HEK293 (cell line): ENCODE measurements at regions not wholly inside any gene's neighbourhood (a gene's known extent, or its start where the extent isn't known, plus 50 kb on each side); places are given as distances from the start of the nearest gene placed in this dataset.

Experiments used
- CTCF ChIA-PET: fragments of 350-600 bp; formaldehyde crosslinking; extraction: SDS; loops from one replicate; lab custom pipeline; 2021; ENCODE audit warnings: antibody characterized with exemption; lab: Yijun Ruan, JAX
- POLR2A ChIA-PET: fragments of 300-600 bp; formaldehyde crosslinking; extraction: SDS; loops from one replicate; lab custom pipeline; 2020; ENCODE audit warnings: antibody characterized with exemption, inconsistent platforms; lab: Yijun Ruan, JAX
- H3K27ac ChIP-seq: fragments of 200-500 bp; sonication (Bioruptor generic); 2 replicates; pipeline ENCODE4 v1.5.1; 2014; ENCODE audit warnings: low read depth, low read length, control low read depth, inconsistent platforms; ENCODE audit errors: extremely low read depth
- H3K36me3 ChIP-seq, 2 experiments: fragments of 200-500 bp in 1 of 2; sonication (Bioruptor generic) in 1 of 2; 1 replicate in 1 of 2; 2 replicates in 1 of 2; pipeline ENCODE4 v1.5.1; 2014 to 2017; ENCODE audit warnings: inconsistent platforms in 2 of 2, low read length in 2 of 2; ENCODE audit not compliant: control insufficient read depth in 2 of 2, insufficient read depth in 1 of 2
- H3K4me1 ChIP-seq: fragments of 200-500 bp; sonication (Bioruptor generic); 2 replicates; pipeline ENCODE4 v1.5.1; 2014; ENCODE audit warnings: mild to moderate bottlenecking, low read length, inconsistent platforms; ENCODE audit not compliant: control insufficient read depth, insufficient read depth
- H3K4me3 ChIP-seq: 2 replicates; pipeline ENCODE4 v1.5.1; 2011; ENCODE audit warnings: low read depth, mild to moderate bottlenecking, control low read depth, low read length, moderate library complexity
- H3K9me3 ChIP-seq: fragments of 200-500 bp; sonication (Bioruptor generic); 2 replicates; pipeline ENCODE4 v1.5.1; 2014; ENCODE audit warnings: low read depth, low read length, inconsistent platforms; ENCODE audit not compliant: control insufficient read depth, insufficient read depth
- KLF16 ChIP-seq: fragments of 450-650 bp; formaldehyde crosslinking; IDR thresholded peaks from 2 replicates; pipeline ENCODE4 v1.5.1; 2017; ENCODE audit warnings: missing biosample characterization, missing genetic modification characterization
- KLF8 ChIP-seq: fragments of 450-650 bp; formaldehyde crosslinking; IDR thresholded peaks from 2 replicates; pipeline ENCODE4 v1.5.1; 2016; ENCODE audit warnings: missing biosample characterization, missing genetic modification characterization
- OVOL3 ChIP-seq: fragments of 450-650 bp; formaldehyde crosslinking; IDR thresholded peaks from 2 replicates; pipeline ENCODE4 v1.5.1; 2016; ENCODE audit warnings: missing biosample characterization, missing genetic modification characterization
- PRDM1 ChIP-seq: fragments of 450-650 bp; formaldehyde crosslinking; IDR thresholded peaks from 2 replicates; pipeline ENCODE4; 2016; ENCODE audit warnings: missing biosample characterization, missing genetic modification characterization
- SETDB1 ChIP-seq: IDR thresholded peaks from one replicate; pipeline ENCODE4 v1.6.1; 2017; ENCODE audit warnings: mild to moderate bottlenecking, low read length, moderate library complexity, mixed read lengths; ENCODE audit not compliant: insufficient read length
- TRIM28 ChIP-seq: IDR thresholded peaks from 2 replicates; pipeline ENCODE4 v1.6.1; 2011; ENCODE audit warnings: low read length, control low read depth, borderline replicate concordance
- WT1 ChIP-seq: fragments of 450-650 bp; formaldehyde crosslinking; IDR thresholded peaks from 2 replicates; pipeline ENCODE4 v1.5.1; 2016; ENCODE audit warnings: missing biosample characterization, missing genetic modification characterization
- ZBTB1 ChIP-seq: fragments of 450-650 bp; formaldehyde crosslinking; IDR thresholded peaks from 2 replicates; pipeline ENCODE4 v1.5.1; 2016; ENCODE audit warnings: missing biosample characterization, missing genetic modification characterization
- ZBTB8A ChIP-seq: fragments of 450-650 bp; formaldehyde crosslinking; IDR thresholded peaks from 2 replicates; pipeline ENCODE4 v1.5.1; 2016; ENCODE audit warnings: missing biosample characterization, missing genetic modification characterization
- ZNF114 ChIP-seq: fragments of 450-650 bp; formaldehyde crosslinking; IDR thresholded peaks from 2 replicates; pipeline ENCODE4 v1.5.0; 2017; ENCODE audit warnings: missing biosample characterization, missing genetic modification characterization
- ZNF155 ChIP-seq: fragments of 450-650 bp; formaldehyde crosslinking; IDR thresholded peaks from 2 replicates; pipeline ENCODE4 v1.5.1; 2016; ENCODE audit warnings: missing biosample characterization, missing genetic modification characterization
- ZNF302 ChIP-seq: fragments of 450-650 bp; formaldehyde crosslinking; IDR thresholded peaks from 2 replicates; pipeline ENCODE4 v1.5.1; 2016; ENCODE audit warnings: missing biosample characterization, missing genetic modification characterization, low read depth
- ZNF354C ChIP-seq: fragments of 450-650 bp; formaldehyde crosslinking; IDR thresholded peaks from 2 replicates; pipeline ENCODE4 v1.5.1; 2016; ENCODE audit warnings: missing biosample characterization, missing genetic modification characterization, low read depth, borderline replicate concordance
- ZNF37A ChIP-seq: fragments of 450-650 bp; IDR thresholded peaks from 2 replicates; pipeline ENCODE4 v1.5.1; 2018; ENCODE audit warnings: missing biosample characterization, missing genetic modification characterization
- ZNF426 ChIP-seq: fragments of 450-650 bp; formaldehyde crosslinking; IDR thresholded peaks from 2 replicates; pipeline ENCODE4 v1.5.1; 2017; ENCODE audit warnings: missing biosample characterization, missing genetic modification characterization, mild to moderate bottlenecking, inconsistent platforms, moderate library complexity
- ZNF529 ChIP-seq: fragments of 450-650 bp; formaldehyde crosslinking; IDR thresholded peaks from 2 replicates; pipeline ENCODE4 v1.5.1; 2017; ENCODE audit warnings: missing genetic modification characterization, missing biosample characterization; ENCODE audit not compliant: insufficient replicate concordance
- ZNF621 ChIP-seq: fragments of 450-650 bp; formaldehyde crosslinking; IDR thresholded peaks from 2 replicates; pipeline ENCODE4 v1.5.1; 2017; ENCODE audit warnings: missing biosample characterization, missing genetic modification characterization
- ZNF768 ChIP-seq: fragments of 450-650 bp; formaldehyde crosslinking; IDR thresholded peaks from 2 replicates; pipeline ENCODE4 v1.5.1; 2018; ENCODE audit warnings: missing biosample characterization, mild to moderate bottlenecking, missing genetic modification characterization
- ZNF776 ChIP-seq: fragments of 450-650 bp; formaldehyde crosslinking; IDR thresholded peaks from 2 replicates; pipeline ENCODE4 v1.5.0; 2017; ENCODE audit warnings: missing biosample characterization, missing genetic modification characterization, borderline replicate concordance
- TF ChIP-seq, protein P1 (sequence below): fragments of 450-650 bp; formaldehyde crosslinking; conservative IDR thresholded peaks from 2 replicates; pipeline ENCODE4 v1.5.1; 2016; ENCODE audit warnings: low read depth, missing biosample characterization, missing genetic modification characterization
- TF ChIP-seq, protein P2 (sequence below): fragments of 450-650 bp; formaldehyde crosslinking; IDR thresholded peaks from 2 replicates; pipeline ENCODE4 v1.5.1; 2016; ENCODE audit warnings: missing biosample characterization, missing genetic modification characterization
- TF ChIP-seq, protein P3 (sequence below): fragments of 450-650 bp; formaldehyde crosslinking; conservative IDR thresholded peaks from 2 replicates; pipeline ENCODE4 v1.5.1; 2016; ENCODE audit warnings: low read depth, missing biosample characterization, missing genetic modification characterization
- TF ChIP-seq, protein P4 (sequence below): fragments of 450-650 bp; formaldehyde crosslinking; IDR thresholded peaks from 2 replicates; pipeline ENCODE4 v1.5.1; 2016; ENCODE audit warnings: missing biosample characterization, missing genetic modification characterization

DNA sequence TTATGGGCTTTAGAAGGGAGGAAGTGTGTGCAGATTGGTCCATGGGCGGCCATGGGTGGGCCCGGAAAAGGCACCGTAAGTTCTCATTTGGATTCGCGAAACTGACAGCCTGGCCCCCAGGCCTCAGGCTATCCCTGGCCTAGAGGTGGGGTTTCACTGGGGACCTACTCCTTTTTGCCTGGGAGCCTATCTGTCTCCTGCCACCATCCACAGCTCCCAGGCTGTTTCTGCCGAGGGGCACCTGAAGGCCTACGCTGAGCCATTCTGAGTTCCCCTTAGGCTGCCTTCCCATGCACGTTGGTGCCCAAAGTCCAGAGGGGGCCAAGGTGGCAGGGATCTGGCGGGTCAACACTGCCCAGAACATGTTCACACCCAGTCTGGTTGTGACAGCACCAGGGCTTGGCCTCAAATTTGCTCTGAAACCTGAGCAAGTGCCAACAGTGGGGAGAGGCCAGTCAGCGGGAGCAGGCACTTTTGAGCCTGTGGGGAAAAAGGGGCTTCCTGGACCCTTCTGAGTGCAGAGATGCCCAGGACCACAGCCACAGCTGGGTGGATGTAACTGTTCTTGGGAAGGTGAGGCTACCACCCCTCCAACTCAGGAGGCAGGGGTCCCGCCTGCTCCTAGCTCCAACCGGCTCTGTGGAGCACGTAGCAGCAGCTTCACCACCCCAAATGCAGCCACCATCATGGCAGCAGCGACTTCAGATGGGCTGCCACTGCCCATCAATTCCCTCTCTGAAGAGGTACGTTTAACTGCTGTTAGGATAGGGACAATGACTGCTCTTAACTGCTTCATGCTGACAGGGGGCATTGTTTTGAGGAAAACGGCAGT, 73.6 kb upstream of the ZNF804A start (continued):
- TF ChIP-seq, protein P1, sequence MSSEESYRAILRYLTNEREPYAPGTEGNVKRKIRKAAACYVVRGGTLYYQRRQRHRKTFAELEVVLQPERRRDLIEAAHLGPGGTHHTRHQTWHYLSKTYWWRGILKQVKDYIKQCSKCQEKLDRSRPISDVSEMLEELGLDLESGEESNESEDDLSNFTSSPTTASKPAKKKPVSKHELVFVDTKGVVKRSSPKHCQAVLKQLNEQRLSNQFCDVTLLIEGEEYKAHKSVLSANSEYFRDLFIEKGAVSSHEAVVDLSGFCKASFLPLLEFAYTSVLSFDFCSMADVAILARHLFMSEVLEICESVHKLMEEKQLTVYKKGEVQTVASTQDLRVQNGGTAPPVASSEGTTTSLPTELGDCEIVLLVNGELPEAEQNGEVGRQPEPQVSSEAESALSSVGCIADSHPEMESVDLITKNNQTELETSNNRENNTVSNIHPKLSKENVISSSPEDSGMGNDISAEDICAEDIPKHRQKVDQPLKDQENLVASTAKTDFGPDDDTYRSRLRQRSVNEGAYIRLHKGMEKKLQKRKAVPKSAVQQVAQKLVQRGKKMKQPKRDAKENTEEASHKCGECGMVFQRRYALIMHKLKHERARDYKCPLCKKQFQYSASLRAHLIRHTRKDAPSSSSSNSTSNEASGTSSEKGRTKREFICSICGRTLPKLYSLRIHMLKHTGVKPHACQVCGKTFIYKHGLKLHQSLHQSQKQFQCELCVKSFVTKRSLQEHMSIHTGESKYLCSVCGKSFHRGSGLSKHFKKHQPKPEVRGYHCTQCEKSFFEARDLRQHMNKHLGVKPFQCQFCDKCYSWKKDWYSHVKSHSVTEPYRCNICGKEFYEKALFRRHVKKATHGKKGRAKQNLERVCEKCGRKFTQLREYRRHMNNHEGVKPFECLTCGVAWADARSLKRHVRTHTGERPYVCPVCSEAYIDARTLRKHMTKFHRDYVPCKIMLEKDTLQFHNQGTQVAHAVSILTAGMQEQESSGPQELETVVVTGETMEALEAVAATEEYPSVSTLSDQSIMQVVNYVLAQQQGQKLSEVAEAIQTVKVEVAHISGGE (tag by site-specific recombination), result no peak

DNA sequence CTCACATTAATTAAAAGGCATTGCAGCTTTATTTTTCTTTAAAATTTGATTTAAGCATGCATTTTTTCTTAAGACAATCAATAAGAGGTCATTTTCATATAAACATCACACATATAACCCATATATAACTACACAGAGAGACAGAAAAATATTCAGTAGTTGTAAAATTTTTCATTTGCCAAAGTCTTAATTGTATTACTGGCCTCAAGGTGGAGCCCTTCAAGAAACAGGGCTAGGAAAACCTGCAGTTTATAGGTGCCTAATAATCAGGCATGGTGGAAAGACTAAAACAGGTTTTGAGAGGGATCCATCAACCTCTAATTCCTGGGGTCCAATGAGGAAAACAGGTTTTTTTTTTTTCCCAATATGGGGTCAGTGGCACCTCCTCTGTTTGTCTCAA, 71.3 kb upstream of the ZNF804A start:
- Histone ChIP-seq H3K36me3 (no peaks in the 10 kb centered on the region), H3K4me1 (no peaks in the 10 kb centered on the region), H3K9me3 (no peaks in the 10 kb centered on the region), H3K4me3 (no peak overlapping the region), H3K27ac (no peak overlapping the region)
- CTCF ChIA-PET, result no interaction called here
- POLR2A ChIA-PET, result no interaction called here
- no peak for TF ChIP-seq ZNF155 (tag by site-specific recombination)
- TF ChIP-seq ZNF529 (tag by site-specific recombination), result no peak
- TF ChIP-seq, protein P2, sequence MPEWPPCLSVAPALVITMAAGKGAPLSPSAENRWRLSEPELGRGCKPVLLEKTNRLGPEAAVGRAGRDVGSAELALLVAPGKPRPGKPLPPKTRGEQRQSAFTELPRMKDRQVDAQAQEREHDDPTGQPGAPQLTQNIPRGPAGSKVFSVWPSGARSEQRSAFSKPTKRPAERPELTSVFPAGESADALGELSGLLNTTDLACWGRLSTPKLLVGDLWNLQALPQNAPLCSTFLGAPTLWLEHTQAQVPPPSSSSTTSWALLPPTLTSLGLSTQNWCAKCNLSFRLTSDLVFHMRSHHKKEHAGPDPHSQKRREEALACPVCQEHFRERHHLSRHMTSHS (tag by site-specific recombination), result no peak
- TF ChIP-seq WT1 (tag by site-specific recombination), result no peak
- no peak for TF ChIP-seq OVOL3
- TF ChIP-seq ZNF114 (tag by site-specific recombination), result no peak
- TF ChIP-seq ZBTB8A (tag by site-specific recombination), result no peak
- no peak for TF ChIP-seq ZNF768 (tag by site-specific recombination)
- TF ChIP-seq, protein P3, sequence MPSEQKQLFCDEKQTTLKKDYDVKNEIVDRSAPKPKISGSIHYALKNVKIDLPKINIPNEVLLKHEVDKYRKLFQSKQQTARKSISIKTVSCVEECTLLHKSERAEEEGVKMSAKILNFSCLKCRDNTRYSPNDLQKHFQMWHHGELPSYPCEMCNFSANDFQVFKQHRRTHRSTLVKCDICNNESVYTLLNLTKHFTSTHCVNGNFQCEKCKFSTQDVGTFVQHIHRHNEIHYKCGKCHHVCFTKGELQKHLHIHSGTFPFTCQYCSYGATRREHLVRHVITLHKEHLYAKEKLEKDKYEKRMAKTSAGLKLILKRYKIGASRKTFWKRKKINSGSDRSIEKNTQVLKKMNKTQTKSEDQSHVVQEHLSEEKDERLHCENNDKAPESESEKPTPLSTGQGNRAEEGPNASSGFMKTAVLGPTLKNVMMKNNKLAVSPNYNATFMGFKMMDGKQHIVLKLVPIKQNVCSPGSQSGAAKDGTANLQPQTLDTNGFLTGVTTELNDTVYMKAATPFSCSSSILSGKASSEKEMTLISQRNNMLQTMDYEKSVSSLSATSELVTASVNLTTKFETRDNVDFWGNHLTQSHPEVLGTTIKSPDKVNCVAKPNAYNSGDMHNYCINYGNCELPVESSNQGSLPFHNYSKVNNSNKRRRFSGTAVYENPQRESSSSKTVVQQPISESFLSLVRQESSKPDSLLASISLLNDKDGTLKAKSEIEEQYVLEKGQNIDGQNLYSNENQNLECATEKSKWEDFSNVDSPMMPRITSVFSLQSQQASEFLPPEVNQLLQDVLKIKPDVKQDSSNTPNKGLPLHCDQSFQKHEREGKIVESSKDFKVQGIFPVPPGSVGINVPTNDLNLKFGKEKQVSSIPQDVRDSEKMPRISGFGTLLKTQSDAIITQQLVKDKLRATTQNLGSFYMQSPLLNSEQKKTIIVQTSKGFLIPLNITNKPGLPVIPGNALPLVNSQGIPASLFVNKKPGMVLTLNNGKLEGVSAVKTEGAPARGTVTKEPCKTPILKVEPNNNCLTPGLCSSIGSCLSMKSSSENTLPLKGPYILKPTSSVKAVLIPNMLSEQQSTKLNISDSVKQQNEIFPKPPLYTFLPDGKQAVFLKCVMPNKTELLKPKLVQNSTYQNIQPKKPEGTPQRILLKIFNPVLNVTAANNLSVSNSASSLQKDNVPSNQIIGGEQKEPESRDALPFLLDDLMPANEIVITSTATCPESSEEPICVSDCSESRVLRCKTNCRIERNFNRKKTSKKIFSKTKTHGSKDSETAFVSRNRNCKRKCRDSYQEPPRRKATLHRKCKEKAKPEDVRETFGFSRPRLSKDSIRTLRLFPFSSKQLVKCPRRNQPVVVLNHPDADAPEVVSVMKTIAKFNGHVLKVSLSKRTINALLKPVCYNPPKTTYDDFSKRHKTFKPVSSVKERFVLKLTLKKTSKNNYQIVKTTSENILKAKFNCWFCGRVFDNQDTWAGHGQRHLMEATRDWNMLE, result no peak

DNA sequence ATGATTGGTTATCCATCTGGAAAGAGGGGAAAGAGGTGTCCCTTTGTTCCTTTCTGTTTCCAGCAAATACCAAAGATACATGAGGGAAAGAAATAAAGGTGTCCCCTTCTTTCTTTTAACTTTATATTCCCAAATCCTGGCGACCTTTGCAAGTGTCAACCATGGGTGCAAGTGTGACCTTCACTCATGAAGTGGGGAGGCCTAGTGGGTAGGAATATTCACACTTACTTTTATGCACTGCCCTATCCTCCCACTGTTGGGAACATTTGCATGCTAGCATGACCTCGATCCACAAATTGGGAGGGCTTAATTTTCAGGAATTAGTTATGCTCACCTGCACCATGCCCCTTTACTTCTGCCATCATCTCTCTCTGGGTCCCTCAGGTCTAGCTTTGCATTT, 70.2 kb upstream of the ZNF804A start:
- Histone ChIP-seq H3K36me3 (no peaks in the 10 kb centered on the region), H3K4me1 (no peaks in the 10 kb centered on the region), H3K4me3 (no peak overlapping the region), H3K9me3 (no peaks in the 10 kb centered on the region), H3K27ac (no peak overlapping the region)
- CTCF ChIA-PET, result no interaction called here
- POLR2A ChIA-PET, result no interaction called here
- TF ChIP-seq KLF16 (tag by site-specific recombination), result no peak
- TF ChIP-seq KLF8, result no peak
- TF ChIP-seq ZNF354C (tag by site-specific recombination), result no peak
- TF ChIP-seq SETDB1, result peak; percentile 66
- TF ChIP-seq ZNF37A, result no peak
- TF ChIP-seq ZBTB1 (tag by site-specific recombination), result no peak
- no peak for TF ChIP-seq PRDM1 (tag by site-specific recombination)
- TF ChIP-seq ZNF302, result no peak
- no peak for TF ChIP-seq ZNF426 (tag by site-specific recombination)
- TF ChIP-seq, protein P4, sequence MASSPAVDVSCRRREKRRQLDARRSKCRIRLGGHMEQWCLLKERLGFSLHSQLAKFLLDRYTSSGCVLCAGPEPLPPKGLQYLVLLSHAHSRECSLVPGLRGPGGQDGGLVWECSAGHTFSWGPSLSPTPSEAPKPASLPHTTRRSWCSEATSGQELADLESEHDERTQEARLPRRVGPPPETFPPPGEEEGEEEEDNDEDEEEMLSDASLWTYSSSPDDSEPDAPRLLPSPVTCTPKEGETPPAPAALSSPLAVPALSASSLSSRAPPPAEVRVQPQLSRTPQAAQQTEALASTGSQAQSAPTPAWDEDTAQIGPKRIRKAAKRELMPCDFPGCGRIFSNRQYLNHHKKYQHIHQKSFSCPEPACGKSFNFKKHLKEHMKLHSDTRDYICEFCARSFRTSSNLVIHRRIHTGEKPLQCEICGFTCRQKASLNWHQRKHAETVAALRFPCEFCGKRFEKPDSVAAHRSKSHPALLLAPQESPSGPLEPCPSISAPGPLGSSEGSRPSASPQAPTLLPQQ, result no peak
- TF ChIP-seq ZNF621, result no peak
- TF ChIP-seq TRIM28, result peak; percentile 99; the same call in 1 of the 2 replicates
- no peak for TF ChIP-seq ZNF776 (tag by site-specific recombination)
